Psoas muscle (tissue), 7 donors: ENCODE measurements at regions not wholly inside any gene's neighbourhood (a gene's known extent, or its start where the extent isn't known, plus 50 kb on each side); places are given as distances from the start of the nearest gene placed in this dataset.
"Not testable (repeated sequence)": the region's sequence is repeated elsewhere in the genome, so short reads cannot be mapped to it uniquely, and the experiment has no call there.

Experiments
- ATAC-seq, 4 donors: fragments of 200-7000 bp; cut with Tn5 transposase; one replicate each; pipeline ENCODE4 v1.9.1; 2020; ENCODE audit warnings: moderate library complexity in 3 of 4, mild to moderate bottlenecking in 2 of 4
- DNase-seq, 2 donors: peaks; one replicate each; pipeline ENCODE4 v3.0.0-alpha.2; 2020
- H3K27ac ChIP-seq: fragments of 200-600 bp; one replicate; pipeline ENCODE4 v1.8.0; 2022
- H3K27me3 ChIP-seq, 3 donors: fragments of 200-600 bp in 1 of 3; one replicate each; pipeline versions ENCODE4 v1.6.1 to v1.8.0; 2013 to 2022; ENCODE audit warnings: low read length in 2 of 3, mild to moderate bottlenecking in 2 of 3, moderate library complexity in 1 of 3; ENCODE audit not compliant: insufficient read depth in 3 of 3
- H3K36me3 ChIP-seq, 2 donors: fragments of 200-600 bp in 1 of 2; one replicate each; pipeline versions ENCODE4 v1.6.1 to v1.8.0; 2013 to 2022; ENCODE audit warnings: low read depth in 1 of 2, mild to moderate bottlenecking in 1 of 2, moderate library complexity in 1 of 2; ENCODE audit not compliant: insufficient read depth in 1 of 2
- H3K4me1 ChIP-seq: fragments of 200-600 bp; one replicate; pipeline ENCODE4 v1.8.0; 2022
- H3K4me3 ChIP-seq: fragments of 200-600 bp; one replicate; pipeline ENCODE4 v1.8.0; 2022; ENCODE audit warnings: mild to moderate bottlenecking
- H3K9me3 ChIP-seq: fragments of 200-600 bp; one replicate; pipeline ENCODE4 v1.8.0; 2022
- CTCF ChIP-seq: fragments of 200-600 bp; IDR thresholded peaks from one replicate; pipeline ENCODE4 v1.8.0; 2022; ENCODE audit warnings: antibody characterized with exemption
- WGBS, 3 donors: extraction: QIAGEN DNeasy Blood & Tissue Kit; methylation state at CpG; one replicate each; pipeline versions ENCODE4 v1.1.6 to v1.1.7; 2013; 5-methylcytosine and 5-hydroxymethylcytosine counted together
- intact Hi-C, 2 donors: fragments of 100-400 bp; cut with DNase I; formaldehyde crosslinking; loops; one replicate each; pipeline versions ENCODE4 v1.11.0 to v1.14.2; 2022
- donor health status: healthy with polysubstance abuse.
- donor health status: DM: no; HTN: no; CAD: no; lungs with moderate emphysema.
- donor health status: Bipolar disorder and iron deficiency.
- donor health status: healthy.
- donor health status: DM: yes; HTN: yes; CAD: no.
- donor health status: DM: no; HTN: no; CAD: no.
- donor health status: DM: yes; HTN: yes; CAD: no.

GRCh38 chr18:21978546-21979170 is 190.7 kb upstream of the GATA6 start:
- H3K36me3 ChIP-seq, result no peaks in the 10 kb centered on the region
- intact Hi-C loops, result no loop called here
- H3K9me3 ChIP-seq, result no peaks in the 10 kb centered on the region
- no peaks in the 10 kb centered on the region for H3K4me1 ChIP-seq
- no peak for ATAC-seq
- peaks cover 0 to 4% (median 0%) of the 10 kb centered on the region in 3 donors for H3K27me3 ChIP-seq
- no peak for TF ChIP-seq CTCF
- 44 to 47% (median 46%) methylated on average over 13 of the region's 13 CpGs for WGBS, 3 donors
- DNase-seq, result no peak
- H3K4me3 ChIP-seq, result no peak overlapping the region
- no peak overlapping the region for H3K27ac ChIP-seq

- peaks cover 0 to 4% (median 0%) of the 10 kb centered on the region in 3 donors for H3K27me3 ChIP-seq
- ATAC-seq, result no peak
- H3K4me1 ChIP-seq, result no peaks in the 10 kb centered on the region
- no peak for TF ChIP-seq CTCF
- 46 to 61% (median 50%) methylated on average over 4 of the region's 4 CpGs for WGBS, 3 donors
- intact Hi-C loops, result no loop called here
- H3K4me3 ChIP-seq, result no peak overlapping the region
- H3K9me3 ChIP-seq, result no peaks in the 10 kb centered on the region
- no peaks in the 10 kb centered on the region for H3K36me3 ChIP-seq
- DNase-seq, result no peak
- H3K27ac ChIP-seq, result no peak overlapping the region
Measured at GRCh38 chr18:21979171-21979560, 190.2 kb upstream of the GATA6 start.

GRCh38 chr18:21979759-21980158 is 189.6 kb upstream of the GATA6 start:
- Histone ChIP-seq H3K4me1 (no peaks in the 10 kb centered on the region), H3K9me3 (no peaks in the 10 kb centered on the region), H3K36me3 (no peaks in the 10 kb centered on the region), H3K4me3 (no peak overlapping the region), H3K27ac (no peak overlapping the region), H3K27me3 (peaks cover 0 to 4% (median 0%) of the 10 kb centered on the region in 3 donors)
- no peak for TF ChIP-seq CTCF
- 79 to 96% (median 90%) methylated on average over 1 of the region's 1 CpG for WGBS, 3 donors
- no peak for ATAC-seq
- DNase-seq, result no peak
- intact Hi-C loops, result no loop called here

GRCh38 chr18:21980744-21981143 is 188.6 kb upstream of the GATA6 start:
- intact Hi-C loops, result no loop called here
- no peak for ATAC-seq
- no peak for TF ChIP-seq CTCF
- Histone ChIP-seq H3K9me3 (no peaks in the 10 kb centered on the region), H3K27ac (no peak overlapping the region), H3K36me3 (no peaks in the 10 kb centered on the region), H3K27me3 (peaks cover 0 to 4% (median 0%) of the 10 kb centered on the region in 3 donors), H3K4me1 (no peaks in the 10 kb centered on the region), H3K4me3 (no peak overlapping the region)
- whole genome bisulfite sequencing, 3 donors, result 54 to 62% (median 56%) methylated on average over 5 of the region's 5 CpGs
- DNase-seq, result no peak

GRCh38 chr18:21981489-21981888 is 187.9 kb upstream of the GATA6 start:
- H3K4me3 ChIP-seq, H3K4me1 ChIP-seq, H3K36me3 ChIP-seq, H3K27me3 ChIP-seq, DNase-seq, H3K27ac ChIP-seq, intact Hi-C loops, ATAC-seq, H3K9me3 ChIP-seq: not testable (repeated sequence)
- WGBS, 3 donors, result 75 to 80% (median 78%) methylated on average over 11 of the region's 11 CpGs
